Right lobe of liver (tissue), 4 donors: ENCODE measurements at regions not wholly inside any gene's neighbourhood (a gene's known extent, or its start where the extent isn't known, plus 50 kb on each side); places are given as distances from the start of the nearest gene placed in this dataset.

Source experiments
- POLR2A ChIP-seq: fragments of 450-650 bp; IDR thresholded peaks from one replicate; pipeline ENCODE4 v1.6.1; 2017; ENCODE audit warnings: antibody characterized with exemption, mild to moderate bottlenecking
- TF ChIP-seq, protein P1 (sequence below), 4 donors: fragments of 200-600 bp in 3 of 4; fragments of 450-650 bp in 1 of 4; IDR thresholded peaks; one replicate each; pipeline versions ENCODE4 v1.5.1 to v1.8.0; 2016 to 2022; ENCODE audit warnings: antibody characterized with exemption in 4 of 4, mild to moderate bottlenecking in 2 of 4
- donor health status: DM: no; HTN: no; CAD: no.
- donor health status: DM: no; HTN: no; CAD: no.
- donor health status: DM: no; HTN: yes; CAD: no.

DNA sequence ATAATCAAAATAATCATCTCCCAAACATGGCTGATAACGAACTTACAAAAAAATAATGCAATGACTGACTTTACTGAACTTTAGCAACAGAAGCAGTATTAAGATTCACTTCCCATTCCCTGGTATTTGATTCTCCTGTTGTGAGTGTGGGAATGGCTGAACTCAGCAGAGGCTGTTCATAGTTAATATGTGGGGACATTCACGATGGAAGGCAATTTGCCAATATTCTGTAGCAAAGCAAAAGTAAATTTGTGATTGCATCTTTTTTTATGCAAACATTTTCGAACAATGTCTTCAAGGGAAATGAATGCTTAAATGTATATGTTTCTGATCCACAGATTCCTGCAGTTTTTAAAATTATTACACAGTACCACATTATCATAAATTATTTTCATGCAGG, 431.7 kb upstream of the KLF6 start:
- TF ChIP-seq, protein P1, sequence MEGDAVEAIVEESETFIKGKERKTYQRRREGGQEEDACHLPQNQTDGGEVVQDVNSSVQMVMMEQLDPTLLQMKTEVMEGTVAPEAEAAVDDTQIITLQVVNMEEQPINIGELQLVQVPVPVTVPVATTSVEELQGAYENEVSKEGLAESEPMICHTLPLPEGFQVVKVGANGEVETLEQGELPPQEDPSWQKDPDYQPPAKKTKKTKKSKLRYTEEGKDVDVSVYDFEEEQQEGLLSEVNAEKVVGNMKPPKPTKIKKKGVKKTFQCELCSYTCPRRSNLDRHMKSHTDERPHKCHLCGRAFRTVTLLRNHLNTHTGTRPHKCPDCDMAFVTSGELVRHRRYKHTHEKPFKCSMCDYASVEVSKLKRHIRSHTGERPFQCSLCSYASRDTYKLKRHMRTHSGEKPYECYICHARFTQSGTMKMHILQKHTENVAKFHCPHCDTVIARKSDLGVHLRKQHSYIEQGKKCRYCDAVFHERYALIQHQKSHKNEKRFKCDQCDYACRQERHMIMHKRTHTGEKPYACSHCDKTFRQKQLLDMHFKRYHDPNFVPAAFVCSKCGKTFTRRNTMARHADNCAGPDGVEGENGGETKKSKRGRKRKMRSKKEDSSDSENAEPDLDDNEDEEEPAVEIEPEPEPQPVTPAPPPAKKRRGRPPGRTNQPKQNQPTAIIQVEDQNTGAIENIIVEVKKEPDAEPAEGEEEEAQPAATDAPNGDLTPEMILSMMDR (IDR thresholded peaks at IDR 0.05): no peak
- TF ChIP-seq POLR2A: no peak
